Skeletal muscle satellite cell (primary cell): ENCODE measurements at regions not wholly inside any gene's neighbourhood (a gene's known extent, or its start where the extent isn't known, plus 50 kb on each side); places are given as distances from the start of the nearest gene placed in this dataset.
"Not testable (repeated sequence)": the region's sequence is repeated elsewhere in the genome, so short reads cannot be mapped to it uniquely, and the experiment has no call there.

Experiments
- H3K27me3 ChIP-seq: 2 replicates; pipeline ENCODE4 v1.7.0; 2013; ENCODE audit warnings: low read length; ENCODE audit not compliant: control insufficient read depth, insufficient read depth
- H3K36me3 ChIP-seq: 2 replicates; pipeline ENCODE4 v1.7.0; 2013; ENCODE audit warnings: mild to moderate bottlenecking, control low read depth, low read length; ENCODE audit not compliant: insufficient read depth
- H3K4me1 ChIP-seq: 2 replicates; pipeline ENCODE4 v1.7.0; 2013; ENCODE audit warnings: low read length; ENCODE audit not compliant: control insufficient read depth, insufficient read depth
- H3K4me2 ChIP-seq: 2 replicates; pipeline ENCODE4 v1.7.0; 2013; ENCODE audit warnings: mild to moderate bottlenecking, low read length
- H3K4me3 ChIP-seq: 2 replicates; pipeline ENCODE4 v1.7.0; 2013; ENCODE audit warnings: low read length
- H3K9ac ChIP-seq: 2 replicates; pipeline ENCODE4 v1.7.0; 2013; ENCODE audit warnings: mild to moderate bottlenecking, low read depth, low read length, moderate library complexity
- H3K9me3 ChIP-seq: replicated peaks from 2 replicates; pipeline ENCODE4 v1.7.0; 2013; ENCODE audit warnings: mild to moderate bottlenecking, control low read depth, low read length

DNA sequence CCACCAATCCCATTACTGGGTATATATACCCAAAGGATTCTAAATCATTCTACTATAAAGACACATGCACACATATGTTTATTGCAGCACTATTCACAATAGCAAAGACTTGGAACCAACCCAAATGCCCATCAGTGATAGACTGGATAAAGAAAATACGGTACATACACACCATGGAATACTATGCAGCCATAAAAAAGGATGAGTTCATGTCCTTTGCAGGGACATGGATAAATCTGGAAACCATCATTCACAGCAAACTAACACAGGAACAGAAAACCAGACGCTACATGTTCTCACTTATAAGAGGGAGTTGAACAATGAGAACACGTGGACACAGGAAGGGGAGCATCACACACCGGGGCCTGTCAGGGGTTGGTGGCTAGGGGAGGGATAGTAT, 154.3 kb downstream of the TPBG start:
- H3K9ac ChIP-seq, H3K27me3 ChIP-seq: not testable (repeated sequence)

DNA sequence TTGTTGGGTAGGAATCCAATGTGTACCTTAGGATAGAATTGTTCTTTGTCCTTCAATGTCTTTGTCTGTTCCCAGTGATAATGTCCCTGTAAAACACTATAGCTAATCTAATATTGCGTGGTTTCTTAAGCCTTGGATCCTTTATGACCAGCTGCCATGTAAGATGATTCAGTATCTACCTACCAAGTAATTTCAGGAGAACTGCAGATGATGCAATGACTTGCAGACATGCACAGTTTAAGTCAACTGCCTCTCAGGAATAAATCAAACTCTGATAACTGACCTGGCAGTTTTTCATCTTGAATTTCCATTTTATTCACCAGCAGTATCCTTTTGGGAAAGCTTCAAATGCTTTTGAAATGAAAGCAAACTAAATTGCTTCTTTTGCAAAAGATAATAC, 157.8 kb downstream of the TPBG start:
- Histone ChIP-seq H3K9me3 (no peaks in the 10 kb centered on the region), H3K4me1 (no peaks in the 10 kb centered on the region), H3K27me3 (no peaks in the 10 kb centered on the region), H3K36me3 (no peaks in the 10 kb centered on the region), H3K9ac (no peak overlapping the region), H3K4me3 (no peak overlapping the region), H3K4me2 (no peak overlapping the region)

More for the DNA sequence above, 154.3 kb downstream of the TPBG start:
- not testable (repeated sequence) for H3K9me3 ChIP-seq, H3K36me3 ChIP-seq, H3K4me3 ChIP-seq, H3K4me1 ChIP-seq, H3K4me2 ChIP-seq

DNA sequence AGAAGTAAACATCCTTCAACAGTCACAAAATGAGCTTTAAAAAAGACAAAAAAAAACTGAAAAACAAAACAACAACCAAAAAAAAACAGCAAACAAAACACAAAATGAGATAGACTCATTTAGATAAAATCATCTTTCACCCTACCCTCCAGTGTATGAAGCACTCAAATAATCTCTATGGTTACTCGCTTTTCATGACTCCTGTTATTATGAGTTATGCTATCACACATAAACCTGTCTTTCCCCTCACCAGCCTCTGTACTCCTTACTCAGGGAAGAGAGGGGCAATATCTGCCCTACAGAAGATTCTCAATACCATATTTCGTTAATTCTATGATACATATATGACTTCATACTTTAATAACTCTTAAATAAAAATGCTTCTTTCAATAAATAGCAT, 158.2 kb downstream of the TPBG start:
- no peaks in the 10 kb centered on the region for H3K9me3 ChIP-seq
- no peak overlapping the region for H3K9ac ChIP-seq
- H3K4me2 ChIP-seq, result no peak overlapping the region
- no peaks in the 10 kb centered on the region for H3K36me3 ChIP-seq
- H3K27me3 ChIP-seq, result no peaks in the 10 kb centered on the region
- H3K4me3 ChIP-seq, result no peak overlapping the region
- no peaks in the 10 kb centered on the region for H3K4me1 ChIP-seq

DNA sequence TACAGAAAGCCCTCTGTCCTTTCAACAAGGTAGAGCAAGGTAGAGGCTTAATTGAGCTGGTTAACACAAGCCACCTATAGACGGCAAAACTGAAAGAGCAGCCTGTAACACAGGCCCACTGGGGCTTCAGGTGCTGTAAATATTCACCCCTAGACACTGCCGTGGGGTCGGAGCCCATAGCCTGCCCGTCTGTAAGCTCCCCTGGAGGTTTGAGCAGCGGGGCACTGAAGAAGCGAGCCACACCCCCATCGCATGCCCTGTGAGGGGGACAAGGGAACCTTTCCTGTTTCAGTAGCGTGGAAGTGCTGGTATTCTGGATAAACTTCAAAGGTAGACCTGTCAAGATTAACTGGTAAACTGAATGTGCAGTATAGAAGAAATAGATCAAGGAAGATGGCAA, 160.4 kb downstream of the TPBG start:
- no peak overlapping the region for H3K4me2 ChIP-seq
- H3K4me1 ChIP-seq, result no peaks in the 10 kb centered on the region
- H3K4me3 ChIP-seq, result no peak overlapping the region
- H3K36me3 ChIP-seq, result no peaks in the 10 kb centered on the region
- no peaks in the 10 kb centered on the region for H3K27me3 ChIP-seq
- H3K9ac ChIP-seq, result no peak overlapping the region
- H3K9me3 ChIP-seq, result no peaks in the 10 kb centered on the region

DNA sequence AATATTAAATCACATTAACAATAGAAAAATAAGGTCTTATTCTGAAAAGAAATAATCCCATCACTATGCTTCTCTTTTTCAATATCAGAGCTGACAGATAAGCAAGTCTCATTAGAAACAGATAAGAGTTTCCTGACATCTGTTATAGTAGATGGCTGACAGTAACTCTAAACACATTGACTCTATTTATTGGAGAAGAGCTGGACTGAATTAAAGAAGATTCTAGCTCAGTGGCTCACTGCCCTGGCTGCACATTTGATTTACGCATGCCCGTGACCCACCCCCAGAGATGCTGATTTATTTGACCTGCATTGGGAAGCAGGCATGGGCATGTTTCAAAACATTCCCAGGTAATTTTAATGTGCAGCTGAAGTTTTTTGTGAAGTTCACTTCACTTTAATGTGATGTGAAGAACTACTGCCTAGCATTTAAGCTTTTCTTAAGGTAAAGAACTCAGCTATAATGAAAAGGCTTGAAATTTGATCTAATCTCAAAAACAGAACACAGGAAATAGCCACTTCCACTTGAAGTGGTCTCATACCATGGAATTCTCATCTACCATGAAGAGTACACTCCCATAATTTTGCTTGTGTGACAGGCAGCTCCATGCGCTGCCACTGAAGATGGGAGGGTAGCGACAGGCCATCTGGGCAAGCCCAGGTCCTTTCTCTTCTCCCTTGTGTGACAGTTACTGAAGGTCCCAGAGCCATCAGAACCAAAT, 162.3 kb downstream of the TPBG start:
- H3K36me3 ChIP-seq, result no peaks in the 10 kb centered on the region
- no peak overlapping the region for H3K4me2 ChIP-seq
- H3K4me1 ChIP-seq, result no peaks in the 10 kb centered on the region
- H3K27me3 ChIP-seq, result no peaks in the 10 kb centered on the region
- H3K9ac ChIP-seq, result no peak overlapping the region
- no peak overlapping the region for H3K4me3 ChIP-seq
- H3K9me3 ChIP-seq, result no peaks in the 10 kb centered on the region

DNA sequence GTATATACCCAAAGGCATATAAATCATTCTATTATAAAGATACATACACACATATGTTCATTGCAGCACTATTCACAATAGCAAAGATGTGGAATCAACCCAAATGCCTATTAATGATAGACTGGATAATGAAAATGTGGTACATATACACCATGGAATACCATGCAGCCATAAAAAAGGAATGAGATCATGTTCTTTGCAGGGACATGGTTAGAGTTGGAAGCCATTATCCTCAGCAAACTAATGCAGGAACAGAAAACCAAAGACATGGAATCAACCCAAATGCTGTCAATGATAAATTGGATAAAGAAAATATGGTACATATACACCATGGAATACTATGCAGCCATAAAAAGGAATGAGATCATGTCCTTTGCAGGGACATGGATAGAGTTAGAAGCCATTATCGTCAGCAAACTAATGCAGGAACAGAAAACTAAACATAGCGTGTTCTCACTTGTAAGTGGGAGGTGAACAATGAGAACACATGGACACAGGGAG, 166.4 kb downstream of the TPBG start:
- H3K4me1 ChIP-seq, H3K4me2 ChIP-seq, H3K9ac ChIP-seq, H3K4me3 ChIP-seq, H3K9me3 ChIP-seq, H3K27me3 ChIP-seq, H3K36me3 ChIP-seq: not testable (repeated sequence)

DNA sequence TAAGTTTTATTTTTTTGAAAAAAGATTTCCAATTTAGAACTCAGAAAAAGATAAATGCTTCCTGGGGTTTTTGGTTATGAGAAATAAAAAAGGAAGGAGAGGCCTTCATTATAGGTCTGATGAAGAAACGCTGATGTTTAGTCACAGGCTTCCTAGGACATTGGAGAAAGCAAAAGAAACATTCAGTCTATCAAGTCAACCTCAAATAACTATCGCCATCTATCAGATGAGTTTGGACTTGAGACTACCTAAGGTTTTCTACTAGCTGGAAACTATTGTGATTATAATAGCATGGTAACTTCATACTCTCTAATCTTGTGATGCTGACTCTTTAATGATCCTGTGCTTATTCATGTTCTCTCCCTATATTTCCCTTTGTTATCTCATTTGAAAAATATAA, 171.3 kb downstream of the TPBG start:
- H3K4me3 ChIP-seq, result no peak overlapping the region
- H3K9me3 ChIP-seq, result no peaks in the 10 kb centered on the region
- no peak overlapping the region for H3K4me2 ChIP-seq
- H3K4me1 ChIP-seq, result no peaks in the 10 kb centered on the region
- H3K36me3 ChIP-seq, result no peaks in the 10 kb centered on the region
- no peak overlapping the region for H3K9ac ChIP-seq
- H3K27me3 ChIP-seq, result no peaks in the 10 kb centered on the region

DNA sequence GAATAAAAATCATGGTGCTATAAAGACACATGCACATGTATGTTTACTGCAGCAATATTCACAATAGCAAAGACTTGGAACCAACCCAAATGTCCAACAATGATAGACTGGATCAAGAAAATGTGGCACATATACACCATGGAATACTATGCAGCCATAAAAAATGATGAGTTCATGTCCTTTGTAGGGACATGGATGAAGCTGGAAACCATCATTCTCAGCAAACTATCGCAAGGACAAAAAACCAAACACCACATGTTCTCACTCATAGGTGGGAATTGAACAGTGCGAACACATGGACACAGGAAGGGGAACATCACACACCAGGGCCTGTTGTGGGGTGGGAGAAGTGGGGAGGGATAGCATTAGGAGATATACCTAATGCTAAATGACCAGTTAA, 185.9 kb downstream of the TPBG start:
- H3K27me3 ChIP-seq, H3K9ac ChIP-seq, H3K9me3 ChIP-seq, H3K36me3 ChIP-seq, H3K4me2 ChIP-seq, H3K4me3 ChIP-seq, H3K4me1 ChIP-seq: not testable (repeated sequence)

DNA sequence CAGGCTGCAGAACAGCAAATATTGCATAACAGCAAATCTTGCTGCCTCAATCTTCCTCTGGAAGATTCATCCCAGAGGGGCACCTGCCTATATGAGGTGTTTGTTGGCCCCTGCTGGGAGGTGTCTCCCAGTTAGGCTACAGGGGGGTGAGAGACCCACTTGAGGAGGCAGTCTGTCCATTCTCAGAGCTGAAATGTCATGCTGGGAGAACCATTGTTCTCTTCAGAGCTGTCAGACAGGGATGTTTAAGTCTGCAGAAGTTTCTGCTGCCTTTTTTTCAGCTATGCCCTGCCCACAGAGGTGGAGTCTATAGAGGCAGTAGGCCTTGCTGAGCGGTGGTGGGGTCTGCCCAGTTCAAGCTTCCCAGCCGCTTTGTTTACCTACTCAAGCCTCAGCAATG, 187.7 kb downstream of the TPBG start:
- H3K4me3 ChIP-seq, H3K9me3 ChIP-seq, H3K9ac ChIP-seq, H3K4me1 ChIP-seq, H3K36me3 ChIP-seq, H3K27me3 ChIP-seq, H3K4me2 ChIP-seq: not testable (repeated sequence)

DNA sequence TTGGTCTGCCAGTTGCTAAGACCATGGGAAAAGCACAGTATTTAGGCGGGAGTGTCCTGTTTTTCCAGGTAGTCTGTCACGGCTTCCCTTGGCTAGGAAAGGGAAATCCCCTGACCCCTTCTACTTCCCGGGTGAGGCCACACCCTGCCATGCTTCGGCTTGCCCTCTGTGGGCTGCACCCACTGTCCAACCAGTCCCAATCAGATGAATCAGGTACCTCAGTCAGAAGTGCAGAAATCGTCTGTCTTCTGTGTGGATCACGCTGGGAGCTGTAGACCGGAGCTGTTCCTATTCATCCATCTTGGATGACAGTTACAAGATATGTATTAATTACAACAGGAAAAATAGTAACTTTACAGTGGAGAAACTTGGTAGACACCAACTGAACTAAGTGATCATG, 188.2 kb downstream of the TPBG start:
- H3K27me3 ChIP-seq, result peaks cover 4% of the 10 kb centered on the region
- H3K36me3 ChIP-seq, result no peaks in the 10 kb centered on the region
- H3K4me1 ChIP-seq, result no peaks in the 10 kb centered on the region
- H3K9me3 ChIP-seq, result no peaks in the 10 kb centered on the region
- H3K4me3 ChIP-seq, result no peak overlapping the region
- no peak overlapping the region for H3K4me2 ChIP-seq
- H3K9ac ChIP-seq, result no peak overlapping the region

DNA sequence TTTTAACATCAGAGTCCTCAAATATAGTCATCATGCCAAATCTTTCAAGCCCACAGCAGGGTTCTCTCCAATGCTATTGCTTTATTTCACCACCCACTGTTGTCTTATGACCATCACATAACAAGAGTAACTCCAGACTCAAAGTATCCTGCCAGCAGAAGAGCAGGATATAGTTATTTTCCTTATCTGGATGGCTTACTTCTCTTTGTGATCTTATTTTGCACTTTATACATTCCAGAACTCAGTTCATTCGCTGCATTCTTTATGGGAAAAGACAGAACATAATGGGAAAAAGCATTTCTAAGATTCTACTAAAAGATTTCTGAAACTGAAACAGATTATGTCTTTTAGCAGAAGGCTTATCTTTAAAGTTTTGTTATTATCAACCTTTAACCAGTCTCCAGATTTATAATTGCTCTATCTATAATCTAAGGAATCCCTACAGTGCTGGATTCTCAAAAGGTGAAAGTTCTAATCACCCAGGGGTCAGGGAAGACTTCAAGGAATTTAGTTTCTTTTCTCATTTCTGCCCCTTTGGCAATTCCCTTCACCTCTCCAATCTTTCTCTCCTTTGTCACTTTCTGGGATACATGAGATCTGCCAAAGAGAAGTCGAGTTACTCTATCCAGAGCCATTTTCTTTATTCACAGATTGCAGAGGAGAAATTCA, 190.4 kb downstream of the TPBG start:
- Histone ChIP-seq H3K9ac (no peak overlapping the region), H3K4me1 (no peaks in the 10 kb centered on the region), H3K4me2 (no peak overlapping the region), H3K4me3 (no peak overlapping the region), H3K9me3 (no peaks in the 10 kb centered on the region), H3K36me3 (no peaks in the 10 kb centered on the region), H3K27me3 (peaks cover 4% of the 10 kb centered on the region)

DNA sequence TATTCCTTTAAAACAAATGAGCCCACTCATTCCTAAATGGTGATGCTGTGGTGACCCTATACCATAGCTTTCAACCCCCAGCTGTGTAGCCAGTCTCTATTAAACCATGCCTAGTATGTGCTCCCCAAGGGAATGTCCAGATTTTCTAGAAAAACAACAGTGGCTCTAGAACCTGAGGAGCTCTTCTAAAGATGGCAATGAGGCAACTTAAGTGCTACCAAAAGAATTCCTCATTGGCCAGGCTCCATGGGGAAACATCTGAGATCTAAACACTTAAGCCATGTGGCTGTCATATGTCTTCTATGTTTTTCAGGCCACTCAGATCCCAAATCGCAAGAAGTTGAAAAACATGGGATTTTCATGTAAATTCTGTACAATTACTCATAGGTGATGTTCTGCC, 191.0 kb downstream of the TPBG start:
- Histone ChIP-seq H3K27me3 (peaks cover 4% of the 10 kb centered on the region), H3K9me3 (no peaks in the 10 kb centered on the region), H3K4me3 (no peak overlapping the region), H3K9ac (no peak overlapping the region), H3K4me1 (no peaks in the 10 kb centered on the region), H3K36me3 (no peaks in the 10 kb centered on the region), H3K4me2 (no peak overlapping the region)
